ENCODE measurements at regions not wholly inside any gene's neighbourhood (a gene's known extent, or its start where the extent isn't known, plus 50 kb on each side); places are given as distances from the start of the nearest gene placed in this dataset.

DNA sequence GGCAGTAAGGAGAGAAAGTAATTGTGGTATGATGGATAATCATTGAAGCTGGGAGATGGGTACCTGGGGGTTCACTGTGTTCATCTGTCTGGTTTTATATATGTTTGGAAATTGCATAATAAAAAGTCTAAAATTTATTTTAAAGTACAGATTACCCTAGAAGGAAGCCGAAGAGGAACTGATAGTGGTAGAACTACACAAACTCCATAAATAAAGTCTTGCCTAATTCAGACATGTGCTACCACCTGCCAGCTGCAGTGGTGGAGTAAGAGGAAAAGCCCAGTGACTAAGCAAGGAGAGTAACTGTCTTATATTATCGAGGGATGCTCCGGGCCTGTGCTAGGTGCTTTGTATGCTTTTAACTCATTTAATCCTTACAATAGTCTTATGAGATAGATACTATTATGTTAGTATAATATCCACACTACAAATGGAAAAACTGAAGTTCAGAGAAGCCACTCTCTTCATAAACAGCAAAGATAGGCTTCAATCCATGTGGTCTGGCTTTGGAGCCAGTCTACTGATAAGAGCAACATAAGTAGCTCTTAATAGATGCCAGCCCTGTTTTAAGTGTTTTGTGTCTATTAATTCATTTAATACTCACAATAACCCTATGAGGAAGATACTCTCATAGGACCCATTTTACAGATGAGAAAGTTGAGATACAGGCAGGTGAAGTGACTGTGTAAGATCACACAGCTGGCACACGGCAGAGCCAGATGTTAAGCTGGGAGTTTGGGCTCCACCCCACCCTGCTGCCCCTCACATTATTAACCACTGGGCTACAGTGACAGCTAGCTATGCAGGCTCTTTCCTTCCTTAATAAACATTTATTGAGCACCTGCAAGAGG lies 56.8 kb upstream of the HNRNPU start (continued):
- TF ChIP-seq CBX8 (IDR thresholded peaks at IDR 0.05; ENCODE audit: borderline replicate concordance, extremely low read depth, low read depth, low read length, poor library complexity, severe bottlenecking) (no peak), SP2 (IDR thresholded peaks at IDR 0.05; ENCODE audit: extremely low read depth, low read depth, low read length, poor library complexity, severe bottlenecking) (no peak), TAF1 (IDR thresholded peaks at IDR 0.05; ENCODE audit: control insufficient read depth, extremely low read depth, insufficient read depth, low read length, severe bottlenecking) (no peak), TCF7 (IDR thresholded peaks at IDR 0.05; ENCODE audit: borderline replicate concordance) (no peak), MYNN (IDR thresholded peaks at IDR 0.05) (no peak), MYNN (CRISPR knock-in tag; IDR thresholded peaks at IDR 0.05) (no peak), BCOR (IDR thresholded peaks at IDR 0.05) (peak; percentile 83), KDM5B (IDR thresholded peaks at IDR 0.05; ENCODE audit: insufficient replicate concordance, low read depth, low read length) (no peak), KAT7 (CRISPR knock-in tag; IDR thresholded peaks at IDR 0.05; ENCODE audit: borderline replicate concordance) (no peak), TEAD4 (IDR thresholded peaks at IDR 0.05; ENCODE audit: low read length) (no peak), TEAD4 (CRISPR knock-in tag; IDR thresholded peaks at IDR 0.05; ENCODE audit: borderline replicate concordance) (no peak), CEBPB (tag; IDR thresholded peaks at IDR 0.05) (peak; percentile 65), ASH1L (IDR thresholded peaks at IDR 0.05; ENCODE audit: borderline replicate concordance, low read depth, partially characterized antibody) (no peak), NR2C2 (CRISPR knock-in tag; IDR thresholded peaks at IDR 0.05) (no peak), NR2C2 (tag; IDR thresholded peaks at IDR 0.05) (no peak), ZNF717 (CRISPR knock-in tag; IDR thresholded peaks at IDR 0.05) (no peak), BMI1 (IDR thresholded peaks at IDR 0.05; ENCODE audit: low read length) (no peak), ETV1 (tag; conservative IDR thresholded peaks at IDR 0.05; ENCODE audit: low read depth) (no peak)
- TF ChIP-seq, protein P1, sequence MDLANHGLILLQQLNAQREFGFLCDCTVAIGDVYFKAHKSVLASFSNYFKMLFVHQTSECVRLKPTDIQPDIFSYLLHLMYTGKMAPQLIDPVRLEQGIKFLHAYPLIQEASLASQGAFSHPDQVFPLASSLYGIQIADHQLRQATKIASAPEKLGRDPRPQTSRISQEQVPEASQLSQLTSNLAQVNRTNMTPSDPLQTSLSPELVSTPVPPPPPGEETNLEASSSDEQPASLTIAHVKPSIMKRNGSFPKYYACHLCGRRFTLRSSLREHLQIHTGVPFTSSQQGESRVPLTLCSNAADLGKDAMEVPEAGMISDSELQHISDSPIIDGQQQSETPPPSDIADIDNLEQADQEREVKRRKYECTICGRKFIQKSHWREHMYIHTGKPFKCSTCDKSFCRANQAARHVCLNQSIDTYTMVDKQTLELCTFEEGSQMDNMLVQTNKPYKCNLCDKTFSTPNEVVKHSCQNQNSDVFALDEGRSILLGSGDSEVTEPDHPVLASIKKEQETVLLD (IDR thresholded peaks at IDR 0.05): no peak
- TF ChIP-seq, protein P2, sequence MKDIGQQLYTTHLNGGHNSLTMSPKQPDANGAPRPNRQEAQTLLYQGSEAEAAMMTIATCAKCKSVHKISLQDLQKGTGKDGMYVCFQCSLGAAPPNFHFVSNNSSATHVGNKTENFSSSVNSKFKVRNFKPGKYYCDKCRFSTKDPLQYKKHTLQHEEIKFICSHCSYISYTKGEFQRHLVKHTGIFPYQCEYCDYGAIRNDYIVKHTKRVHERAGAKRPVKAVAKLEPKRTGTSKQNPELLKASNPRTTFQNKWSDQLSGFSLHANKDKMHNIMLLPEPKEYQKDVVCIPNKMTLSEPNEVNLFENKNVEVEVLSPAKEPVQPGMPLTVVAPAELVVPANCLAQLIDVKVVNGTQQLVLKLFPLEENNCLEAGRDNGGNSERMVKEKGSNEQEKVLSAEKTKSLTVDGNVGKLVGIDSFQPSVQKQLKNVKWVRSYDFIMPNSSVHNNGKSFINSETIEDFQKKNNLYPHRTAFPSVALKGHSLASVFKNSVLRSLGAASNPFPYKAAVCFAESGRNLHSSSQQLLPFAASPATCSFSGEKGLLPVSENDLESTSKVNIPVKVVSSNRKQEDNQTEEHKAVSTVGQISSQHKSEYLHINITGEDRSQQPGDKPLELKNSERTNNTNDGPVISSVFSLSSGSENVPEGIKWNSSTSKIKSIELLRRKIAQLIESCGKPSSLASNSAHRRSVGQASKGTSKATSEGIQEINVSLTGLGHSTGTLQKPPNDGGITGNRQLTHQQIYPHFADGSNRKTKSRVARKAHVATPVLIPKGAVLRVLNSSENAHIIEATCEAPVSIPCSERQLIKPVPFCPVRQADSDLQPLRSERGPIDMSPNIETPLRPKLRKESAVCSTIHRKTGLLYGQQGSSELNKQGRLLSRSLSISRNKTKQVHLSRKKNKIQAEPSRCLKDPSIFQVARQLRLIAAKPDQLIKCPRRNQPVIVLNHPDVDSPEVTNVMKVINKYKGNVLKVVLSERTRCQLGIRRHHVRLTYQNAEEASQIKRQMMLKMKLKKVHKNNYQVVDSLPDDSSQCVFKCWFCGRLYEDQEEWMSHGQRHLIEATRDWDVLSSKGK (CRISPR knock-in tag; IDR thresholded peaks at IDR 0.05): no peak
- TF ChIP-seq, protein P3, sequence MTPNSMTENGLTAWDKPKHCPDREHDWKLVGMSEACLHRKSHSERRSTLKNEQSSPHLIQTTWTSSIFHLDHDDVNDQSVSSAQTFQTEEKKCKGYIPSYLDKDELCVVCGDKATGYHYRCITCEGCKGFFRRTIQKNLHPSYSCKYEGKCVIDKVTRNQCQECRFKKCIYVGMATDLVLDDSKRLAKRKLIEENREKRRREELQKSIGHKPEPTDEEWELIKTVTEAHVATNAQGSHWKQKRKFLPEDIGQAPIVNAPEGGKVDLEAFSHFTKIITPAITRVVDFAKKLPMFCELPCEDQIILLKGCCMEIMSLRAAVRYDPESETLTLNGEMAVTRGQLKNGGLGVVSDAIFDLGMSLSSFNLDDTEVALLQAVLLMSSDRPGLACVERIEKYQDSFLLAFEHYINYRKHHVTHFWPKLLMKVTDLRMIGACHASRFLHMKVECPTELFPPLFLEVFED (CRISPR knock-in tag; conservative IDR thresholded peaks at IDR 0.05): no peak

All from K562 (cell line).